Nephron progenitor cell (in vitro differentiated cells): ENCODE measurements at regions not wholly inside any gene's neighbourhood (a gene's known extent, or its start where the extent isn't known, plus 50 kb on each side); places are given as distances from the start of the nearest gene placed in this dataset.

Source experiments
- DNase-seq: peaks from one replicate; pipeline ENCODE4 v3.0.0; 2021
- H3K27ac Mint-ChIP-seq: 2 replicates; pipeline ENCODE4 v1.8.0; 2021; ENCODE audit warnings: mild to moderate bottlenecking, moderate library complexity, mixed read lengths
- H3K27me3 Mint-ChIP-seq: 2 replicates; pipeline ENCODE4 v1.8.0; 2021; ENCODE audit warnings: mild to moderate bottlenecking, low read depth, mixed read lengths; ENCODE audit not compliant: poor library complexity
- H3K36me3 Mint-ChIP-seq: 2 replicates; pipeline ENCODE4 v1.8.0; 2021; ENCODE audit warnings: low read depth, mixed read lengths
- H3K4me1 Mint-ChIP-seq: 2 replicates; pipeline ENCODE4 v1.8.0; 2021; ENCODE audit warnings: mixed read lengths
- H3K4me3 Mint-ChIP-seq: 2 replicates; pipeline ENCODE4 v1.8.0; 2021; ENCODE audit warnings: mild to moderate bottlenecking, moderate library complexity, mixed read lengths
- H3K9me3 Mint-ChIP-seq: 2 replicates; pipeline ENCODE4 v1.8.0; 2021; ENCODE audit warnings: mild to moderate bottlenecking, moderate library complexity, mixed read lengths
- CTCF ChIP-seq: fragments of 200-600 bp; sonication (generic); IDR thresholded peaks from 2 replicates; pipeline ENCODE4 v1.5.0; 2021; ENCODE audit warnings: antibody characterized with exemption

GRCh38 chr2:48238381-48238780 lies 76.1 kb upstream of the FOXN2 start:
- H3K36me3 Mint-ChIP-seq: no peaks in the 10 kb centered on the region

GRCh38 chr2:48240912-48241311 lies 73.6 kb upstream of the FOXN2 start:
- TF ChIP-seq CTCF: no peak
- DNase-seq: no peak
- peaks cover 9% of the 10 kb centered on the region for H3K9me3 Mint-ChIP-seq
- peaks cover 14% of the 10 kb centered on the region for H3K4me1 Mint-ChIP-seq
- H3K27ac Mint-ChIP-seq: peak overlapping the region; percentile 63
- no peaks in the 10 kb centered on the region for H3K36me3 Mint-ChIP-seq
- peaks cover 7% of the 10 kb centered on the region for H3K27me3 Mint-ChIP-seq
- no peak overlapping the region for H3K4me3 Mint-ChIP-seq

More at GRCh38 chr2:48238381-48238780, 76.1 kb upstream of the FOXN2 start:
- no peak overlapping the region for H3K27ac Mint-ChIP-seq
- peaks cover 20% of the 10 kb centered on the region for H3K4me1 Mint-ChIP-seq
- no peak for DNase-seq
- peaks cover 9% of the 10 kb centered on the region for H3K9me3 Mint-ChIP-seq
- TF ChIP-seq CTCF: no peak
- peaks cover 3% of the 10 kb centered on the region for H3K27me3 Mint-ChIP-seq
- no peak overlapping the region for H3K4me3 Mint-ChIP-seq

DNA sequence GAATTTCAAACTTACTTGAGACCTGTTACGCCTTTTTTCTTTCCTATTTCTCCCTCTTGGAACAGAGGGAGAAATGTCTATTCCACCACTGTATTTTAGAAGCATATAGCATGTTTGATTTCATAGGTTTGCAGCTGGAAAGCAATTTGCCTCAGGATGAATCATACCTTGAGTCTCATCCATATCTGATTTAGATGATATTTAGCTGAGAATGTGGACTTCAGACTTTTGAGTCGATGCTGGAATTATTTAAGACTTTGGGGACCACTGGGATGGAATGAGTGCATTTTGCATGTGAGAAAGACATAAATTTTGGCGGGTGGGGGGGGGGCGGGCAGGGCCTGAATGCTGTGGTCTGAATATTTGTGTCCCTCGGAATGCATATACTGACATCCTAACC lies 67.3 kb upstream of the FOXN2 start:
- no peaks in the 10 kb centered on the region for H3K9me3 Mint-ChIP-seq
- peaks cover 7% of the 10 kb centered on the region for H3K27me3 Mint-ChIP-seq
- peaks cover 10% of the 10 kb centered on the region for H3K4me1 Mint-ChIP-seq
- H3K4me3 Mint-ChIP-seq: no peak overlapping the region
- no peak for DNase-seq
- no peaks in the 10 kb centered on the region for H3K36me3 Mint-ChIP-seq
- TF ChIP-seq CTCF: no peak
- H3K27ac Mint-ChIP-seq: no peak overlapping the region

- H3K27ac Mint-ChIP-seq: no peak overlapping the region
- peaks cover 4% of the 10 kb centered on the region for H3K27me3 Mint-ChIP-seq
- H3K4me1 Mint-ChIP-seq: peaks cover 10% of the 10 kb centered on the region
- no peak for TF ChIP-seq CTCF
- H3K9me3 Mint-ChIP-seq: no peaks in the 10 kb centered on the region
- DNase-seq: no peak
- no peak overlapping the region for H3K4me3 Mint-ChIP-seq
- H3K36me3 Mint-ChIP-seq: no peaks in the 10 kb centered on the region
Measured at GRCh38 chr2:48248251-48248933, 66.1 kb upstream of the FOXN2 start.

DNA sequence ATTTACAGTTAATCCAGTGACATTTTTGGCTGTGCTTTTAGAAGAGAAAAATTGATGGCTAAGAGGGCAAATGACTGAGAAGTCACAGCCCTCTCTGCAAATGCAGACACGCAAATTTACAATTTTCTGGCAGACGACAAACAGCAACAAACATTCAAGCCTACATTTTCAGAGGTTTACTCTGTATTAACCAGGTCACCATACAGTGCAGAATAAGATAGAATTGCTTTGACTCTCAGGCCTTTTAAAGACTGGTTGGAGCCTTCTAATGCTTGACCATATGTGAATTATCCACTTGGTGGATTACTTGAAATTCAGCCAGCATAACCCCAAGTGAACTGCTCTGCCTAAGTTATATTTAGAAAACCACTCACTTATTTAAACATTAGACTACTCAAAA lies 65.5 kb upstream of the FOXN2 start:
- Mint-ChIP-seq H3K4me1 (peaks cover 10% of the 10 kb centered on the region), H3K36me3 (no peaks in the 10 kb centered on the region), H3K27me3 (peaks cover 3% of the 10 kb centered on the region), H3K4me3 (no peak overlapping the region), H3K27ac (no peak overlapping the region), H3K9me3 (no peaks in the 10 kb centered on the region)
- no peak for DNase-seq
- TF ChIP-seq CTCF: no peak
